HG02678 (cell line): ENCODE measurements at regions not wholly inside any gene's neighbourhood (a gene's known extent, or its start where the extent isn't known, plus 50 kb on each side); places are given as distances from the start of the nearest gene placed in this dataset.

Experiments used
- ATAC-seq: cut with Tn5 transposase; IDR thresholded peaks from one replicate; pipeline ENCODE4 v1.9.1; 2021; ENCODE audit warnings: mild to moderate bottlenecking, moderate library complexity; ENCODE audit not compliant: unreplicated experiment

GRCh38 chr16:62408760-62409159 is 372.5 kb upstream of the CDH8 start:
- no peak for ATAC-seq

- ATAC-seq, result no peak
Observed at GRCh38 chr16:62406387-62406786, 370.1 kb upstream of the CDH8 start.

GRCh38 chr16:62404842-62405611 is 368.8 kb upstream of the CDH8 start:
- no peak for ATAC-seq

GRCh38 chr16:62392698-62393097 is 356.5 kb upstream of the CDH8 start:
- no peak for ATAC-seq

GRCh38 chr16:62391940-62392339 is 355.7 kb upstream of the CDH8 start:
- no peak for ATAC-seq

- no peak for ATAC-seq
Observed at GRCh38 chr16:62391134-62391533, 354.9 kb upstream of the CDH8 start.

GRCh38 chr16:62390214-62390613 is 354.0 kb upstream of the CDH8 start:
- ATAC-seq, result no peak

GRCh38 chr16:62386411-62386810 is 350.2 kb upstream of the CDH8 start:
- ATAC-seq, result no peak

- ATAC-seq, result no peak
Observed at GRCh38 chr16:62383941-62384340, 347.7 kb upstream of the CDH8 start.

GRCh38 chr16:62370445-62370844 is 334.2 kb upstream of the CDH8 start:
- no peak for ATAC-seq

GRCh38 chr16:62363501-62363900 is 327.3 kb upstream of the CDH8 start:
- ATAC-seq, result no peak

GRCh38 chr16:62353355-62353754 is 317.1 kb upstream of the CDH8 start:
- no peak for ATAC-seq

- no peak for ATAC-seq
Observed at GRCh38 chr16:62342216-62342615, 306.0 kb upstream of the CDH8 start.

- ATAC-seq, result no peak
Observed at GRCh38 chr16:62335356-62335755, 299.1 kb upstream of the CDH8 start.

GRCh38 chr16:62321606-62322005 is 285.4 kb upstream of the CDH8 start:
- ATAC-seq, result no peak

- no peak for ATAC-seq
Observed at GRCh38 chr16:62298600-62298999, 262.4 kb upstream of the CDH8 start.

- no peak for ATAC-seq
Observed at GRCh38 chr16:62294213-62294972, 258.2 kb upstream of the CDH8 start.

- no peak for ATAC-seq
Observed at GRCh38 chr16:62288990-62289629, 252.9 kb upstream of the CDH8 start.

- ATAC-seq, result no peak
Observed at GRCh38 chr16:62280506-62280905, 244.3 kb upstream of the CDH8 start.

- no peak for ATAC-seq
Observed at GRCh38 chr16:62277942-62278341, 241.7 kb upstream of the CDH8 start.

- no peak for ATAC-seq
Observed at GRCh38 chr16:62276637-62277036, 240.4 kb upstream of the CDH8 start.

- no peak for ATAC-seq
Observed at GRCh38 chr16:62272035-62272434, 235.8 kb upstream of the CDH8 start.
